WTC11 (cell line): ENCODE measurements at regions not wholly inside any gene's neighbourhood (a gene's known extent, or its start where the extent isn't known, plus 50 kb on each side); places are given as distances from the start of the nearest gene placed in this dataset.

Source experiments
- ATAC-seq: fragments of 200-7000 bp; cut with Tn5 transposase; 2 replicates; pipeline ENCODE4 v1.10.0; 2021; ENCODE audit warnings: mild to moderate bottlenecking, moderate library complexity
- CTCF ChIA-PET: fragments of 300-600 bp; sonication (Branson Sonifier 250); formaldehyde crosslinking; loops from one replicate; lab custom pipeline; 2021; ENCODE audit warnings: antibody characterized with exemption; lab: Charles Lee
- POLR2A ChIA-PET: fragments of 350-600 bp; sonication (Branson Sonifier 250); formaldehyde crosslinking; loops from one replicate; lab custom pipeline; 2021; ENCODE audit warnings: antibody characterized with exemption; lab: Charles Lee
- DNase-seq: peaks from one replicate; pipeline ENCODE4 v3.0.0; 2021; ENCODE audit warnings: low spot score
- H3K27ac Mint-ChIP-seq: 2 replicates; pipeline ENCODE4 v1.8.0; 2021; ENCODE audit warnings: mixed read lengths
- H3K27me3 Mint-ChIP-seq: 2 replicates; pipeline ENCODE4 v1.8.0; 2021; ENCODE audit warnings: low read depth, mild to moderate bottlenecking, moderate library complexity, mixed read lengths
- H3K36me3 Mint-ChIP-seq: 2 replicates; pipeline ENCODE4 v1.8.0; 2021; ENCODE audit warnings: mixed read lengths
- H3K4me1 Mint-ChIP-seq: 2 replicates; pipeline ENCODE4 v1.8.0; 2022; ENCODE audit warnings: mixed read lengths
- H3K4me3 Mint-ChIP-seq: 2 replicates; pipeline ENCODE4 v1.8.0; 2021; ENCODE audit warnings: mild to moderate bottlenecking, moderate library complexity, mixed read lengths
- H3K9me3 Mint-ChIP-seq: 2 replicates; pipeline ENCODE4 v1.8.0; 2021; ENCODE audit warnings: mixed read lengths
- ETV6 ChIP-seq: sonication (generic); formaldehyde crosslinking; IDR thresholded peaks from 2 replicates; pipeline ENCODE4 v1.8.1; 2022; ENCODE audit warnings: mild to moderate bottlenecking, missing genetic modification reagents
- HMGA2 ChIP-seq: fragments of 250-450 bp; sonication (Bioruptor Pico); IDR thresholded peaks from 2 replicates; pipeline ENCODE4 v1.4.0; 2021; ENCODE audit warnings: mild to moderate bottlenecking, moderate library complexity
- NR3C1 ChIP-seq: sonication (generic); formaldehyde crosslinking; conservative IDR thresholded peaks from 2 replicates; pipeline ENCODE4 v1.8.1; 2023; ENCODE audit warnings: low read depth, mild to moderate bottlenecking, missing genetic modification reagents
- SMAD4 ChIP-seq: sonication (generic); formaldehyde crosslinking; IDR thresholded peaks from 2 replicates; pipeline ENCODE4 v1.8.0; 2022; ENCODE audit warnings: mild to moderate bottlenecking, missing genetic modification reagents
- ZBTB21 ChIP-seq: sonication (generic); formaldehyde crosslinking; IDR thresholded peaks from 2 replicates; pipeline ENCODE4 v1.8.1; 2023; ENCODE audit warnings: mild to moderate bottlenecking, missing genetic modification reagents, borderline replicate concordance
- ZNF263 ChIP-seq: sonication (generic); formaldehyde crosslinking; IDR thresholded peaks from 2 replicates; pipeline ENCODE4 v1.8.1; 2022; ENCODE audit warnings: low read depth, mild to moderate bottlenecking, moderate library complexity, missing genetic modification reagents
- TF ChIP-seq, protein P1 (sequence below): sonication (generic); formaldehyde crosslinking; IDR thresholded peaks from 2 replicates; pipeline ENCODE4 v1.8.0; 2023; ENCODE audit warnings: missing genetic modification reagents, mild to moderate bottlenecking, borderline replicate concordance
- TF ChIP-seq, protein P2 (sequence below): sonication (generic); formaldehyde crosslinking; IDR thresholded peaks from 2 replicates; pipeline ENCODE4 v1.8.1; 2022; ENCODE audit warnings: low read depth, missing genetic modification reagents, borderline replicate concordance
- TF ChIP-seq, protein P3 (sequence below): sonication (generic); formaldehyde crosslinking; IDR thresholded peaks from 2 replicates; pipeline ENCODE4 v1.8.1; 2023; ENCODE audit warnings: mild to moderate bottlenecking, missing genetic modification reagents, moderate library complexity
- TF ChIP-seq, protein P4 (sequence below): sonication (generic); formaldehyde crosslinking; IDR thresholded peaks from 2 replicates; pipeline ENCODE4 v1.8.1; 2023; ENCODE audit warnings: mild to moderate bottlenecking, moderate library complexity, missing genetic modification reagents
- TF ChIP-seq, protein P5 (sequence below): fragments of 250-450 bp; sonication (Bioruptor Pico); IDR thresholded peaks from 2 replicates; pipeline ENCODE4 v1.8.0; 2021; ENCODE audit warnings: mild to moderate bottlenecking
- TF ChIP-seq, protein P6 (sequence below): fragments of 250-450 bp; sonication (Bioruptor Pico); IDR thresholded peaks from 2 replicates; pipeline ENCODE4 v1.9.0; 2021; ENCODE audit warnings: mild to moderate bottlenecking

DNA sequence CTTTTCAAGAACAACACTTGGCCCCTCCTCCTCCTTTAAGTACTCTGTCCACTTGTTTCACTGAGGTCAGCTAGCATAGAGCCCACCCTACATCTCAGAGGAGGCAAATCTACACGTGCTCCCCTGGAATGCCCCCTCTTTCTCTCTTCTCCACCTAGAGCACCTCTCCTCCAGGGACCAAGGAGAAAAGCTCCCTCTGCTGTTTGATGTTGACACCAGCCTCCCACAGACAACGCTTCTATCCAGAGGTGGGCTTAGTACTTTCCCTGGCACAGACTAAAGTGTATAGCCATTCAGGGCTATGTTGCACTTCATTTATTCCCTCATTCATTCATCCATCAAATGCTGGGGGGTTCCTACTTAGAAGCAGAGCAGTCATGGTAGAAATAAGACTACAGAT, 68.2 kb upstream of the TAF1L start:
- H3K27ac Mint-ChIP-seq, result no peak overlapping the region

More for the DNA sequence above, 68.2 kb upstream of the TAF1L start:
- TF ChIP-seq ZBTB21 (CRISPR knock-in tag) (no peak), ZNF263 (no peak), HMGA2 (CRISPR knock-in tag) (no peak), SMAD4 (CRISPR knock-in tag) (no peak), ETV6 (CRISPR knock-in tag) (no peak), NR3C1 (CRISPR knock-in tag) (no peak)
- TF ChIP-seq, protein P1, sequence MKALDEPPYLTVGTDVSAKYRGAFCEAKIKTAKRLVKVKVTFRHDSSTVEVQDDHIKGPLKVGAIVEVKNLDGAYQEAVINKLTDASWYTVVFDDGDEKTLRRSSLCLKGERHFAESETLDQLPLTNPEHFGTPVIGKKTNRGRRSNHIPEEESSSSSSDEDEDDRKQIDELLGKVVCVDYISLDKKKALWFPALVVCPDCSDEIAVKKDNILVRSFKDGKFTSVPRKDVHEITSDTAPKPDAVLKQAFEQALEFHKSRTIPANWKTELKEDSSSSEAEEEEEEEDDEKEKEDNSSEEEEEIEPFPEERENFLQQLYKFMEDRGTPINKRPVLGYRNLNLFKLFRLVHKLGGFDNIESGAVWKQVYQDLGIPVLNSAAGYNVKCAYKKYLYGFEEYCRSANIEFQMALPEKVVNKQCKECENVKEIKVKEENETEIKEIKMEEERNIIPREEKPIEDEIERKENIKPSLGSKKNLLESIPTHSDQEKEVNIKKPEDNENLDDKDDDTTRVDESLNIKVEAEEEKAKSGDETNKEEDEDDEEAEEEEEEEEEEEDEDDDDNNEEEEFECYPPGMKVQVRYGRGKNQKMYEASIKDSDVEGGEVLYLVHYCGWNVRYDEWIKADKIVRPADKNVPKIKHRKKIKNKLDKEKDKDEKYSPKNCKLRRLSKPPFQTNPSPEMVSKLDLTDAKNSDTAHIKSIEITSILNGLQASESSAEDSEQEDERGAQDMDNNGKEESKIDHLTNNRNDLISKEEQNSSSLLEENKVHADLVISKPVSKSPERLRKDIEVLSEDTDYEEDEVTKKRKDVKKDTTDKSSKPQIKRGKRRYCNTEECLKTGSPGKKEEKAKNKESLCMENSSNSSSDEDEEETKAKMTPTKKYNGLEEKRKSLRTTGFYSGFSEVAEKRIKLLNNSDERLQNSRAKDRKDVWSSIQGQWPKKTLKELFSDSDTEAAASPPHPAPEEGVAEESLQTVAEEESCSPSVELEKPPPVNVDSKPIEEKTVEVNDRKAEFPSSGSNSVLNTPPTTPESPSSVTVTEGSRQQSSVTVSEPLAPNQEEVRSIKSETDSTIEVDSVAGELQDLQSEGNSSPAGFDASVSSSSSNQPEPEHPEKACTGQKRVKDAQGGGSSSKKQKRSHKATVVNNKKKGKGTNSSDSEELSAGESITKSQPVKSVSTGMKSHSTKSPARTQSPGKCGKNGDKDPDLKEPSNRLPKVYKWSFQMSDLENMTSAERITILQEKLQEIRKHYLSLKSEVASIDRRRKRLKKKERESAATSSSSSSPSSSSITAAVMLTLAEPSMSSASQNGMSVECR (CRISPR knock-in tag), result no peak
- TF ChIP-seq, protein P2, sequence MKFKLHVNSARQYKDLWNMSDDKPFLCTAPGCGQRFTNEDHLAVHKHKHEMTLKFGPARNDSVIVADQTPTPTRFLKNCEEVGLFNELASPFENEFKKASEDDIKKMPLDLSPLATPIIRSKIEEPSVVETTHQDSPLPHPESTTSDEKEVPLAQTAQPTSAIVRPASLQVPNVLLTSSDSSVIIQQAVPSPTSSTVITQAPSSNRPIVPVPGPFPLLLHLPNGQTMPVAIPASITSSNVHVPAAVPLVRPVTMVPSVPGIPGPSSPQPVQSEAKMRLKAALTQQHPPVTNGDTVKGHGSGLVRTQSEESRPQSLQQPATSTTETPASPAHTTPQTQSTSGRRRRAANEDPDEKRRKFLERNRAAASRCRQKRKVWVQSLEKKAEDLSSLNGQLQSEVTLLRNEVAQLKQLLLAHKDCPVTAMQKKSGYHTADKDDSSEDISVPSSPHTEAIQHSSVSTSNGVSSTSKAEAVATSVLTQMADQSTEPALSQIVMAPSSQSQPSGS (CRISPR knock-in tag), result no peak
- TF ChIP-seq, protein P3, sequence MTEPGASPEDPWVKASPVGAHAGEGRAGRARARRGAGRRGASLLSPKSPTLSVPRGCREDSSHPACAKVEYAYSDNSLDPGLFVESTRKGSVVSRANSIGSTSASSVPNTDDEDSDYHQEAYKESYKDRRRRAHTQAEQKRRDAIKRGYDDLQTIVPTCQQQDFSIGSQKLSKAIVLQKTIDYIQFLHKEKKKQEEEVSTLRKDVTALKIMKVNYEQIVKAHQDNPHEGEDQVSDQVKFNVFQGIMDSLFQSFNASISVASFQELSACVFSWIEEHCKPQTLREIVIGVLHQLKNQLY, result no peak
- TF ChIP-seq, protein P4, sequence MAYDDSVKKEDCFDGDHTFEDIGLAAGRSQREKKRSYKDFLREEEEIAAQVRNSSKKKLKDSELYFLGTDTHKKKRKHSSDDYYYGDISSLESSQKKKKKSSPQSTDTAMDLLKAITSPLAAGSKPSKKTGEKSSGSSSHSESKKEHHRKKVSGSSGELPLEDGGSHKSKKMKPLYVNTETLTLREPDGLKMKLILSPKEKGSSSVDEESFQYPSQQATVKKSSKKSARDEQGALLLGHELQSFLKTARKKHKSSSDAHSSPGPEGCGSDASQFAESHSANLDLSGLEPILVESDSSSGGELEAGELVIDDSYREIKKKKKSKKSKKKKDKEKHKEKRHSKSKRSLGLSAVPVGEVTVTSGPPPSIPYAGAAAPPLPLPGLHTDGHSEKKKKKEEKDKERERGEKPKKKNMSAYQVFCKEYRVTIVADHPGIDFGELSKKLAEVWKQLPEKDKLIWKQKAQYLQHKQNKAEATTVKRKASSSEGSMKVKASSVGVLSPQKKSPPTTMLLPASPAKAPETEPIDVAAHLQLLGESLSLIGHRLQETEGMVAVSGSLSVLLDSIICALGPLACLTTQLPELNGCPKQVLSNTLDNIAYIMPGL (CRISPR knock-in tag), result no peak
- TF ChIP-seq, protein P5, sequence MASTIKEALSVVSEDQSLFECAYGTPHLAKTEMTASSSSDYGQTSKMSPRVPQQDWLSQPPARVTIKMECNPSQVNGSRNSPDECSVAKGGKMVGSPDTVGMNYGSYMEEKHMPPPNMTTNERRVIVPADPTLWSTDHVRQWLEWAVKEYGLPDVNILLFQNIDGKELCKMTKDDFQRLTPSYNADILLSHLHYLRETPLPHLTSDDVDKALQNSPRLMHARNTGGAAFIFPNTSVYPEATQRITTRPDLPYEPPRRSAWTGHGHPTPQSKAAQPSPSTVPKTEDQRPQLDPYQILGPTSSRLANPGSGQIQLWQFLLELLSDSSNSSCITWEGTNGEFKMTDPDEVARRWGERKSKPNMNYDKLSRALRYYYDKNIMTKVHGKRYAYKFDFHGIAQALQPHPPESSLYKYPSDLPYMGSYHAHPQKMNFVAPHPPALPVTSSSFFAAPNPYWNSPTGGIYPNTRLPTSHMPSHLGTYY (CRISPR knock-in tag), result no peak
- TF ChIP-seq, protein P6, sequence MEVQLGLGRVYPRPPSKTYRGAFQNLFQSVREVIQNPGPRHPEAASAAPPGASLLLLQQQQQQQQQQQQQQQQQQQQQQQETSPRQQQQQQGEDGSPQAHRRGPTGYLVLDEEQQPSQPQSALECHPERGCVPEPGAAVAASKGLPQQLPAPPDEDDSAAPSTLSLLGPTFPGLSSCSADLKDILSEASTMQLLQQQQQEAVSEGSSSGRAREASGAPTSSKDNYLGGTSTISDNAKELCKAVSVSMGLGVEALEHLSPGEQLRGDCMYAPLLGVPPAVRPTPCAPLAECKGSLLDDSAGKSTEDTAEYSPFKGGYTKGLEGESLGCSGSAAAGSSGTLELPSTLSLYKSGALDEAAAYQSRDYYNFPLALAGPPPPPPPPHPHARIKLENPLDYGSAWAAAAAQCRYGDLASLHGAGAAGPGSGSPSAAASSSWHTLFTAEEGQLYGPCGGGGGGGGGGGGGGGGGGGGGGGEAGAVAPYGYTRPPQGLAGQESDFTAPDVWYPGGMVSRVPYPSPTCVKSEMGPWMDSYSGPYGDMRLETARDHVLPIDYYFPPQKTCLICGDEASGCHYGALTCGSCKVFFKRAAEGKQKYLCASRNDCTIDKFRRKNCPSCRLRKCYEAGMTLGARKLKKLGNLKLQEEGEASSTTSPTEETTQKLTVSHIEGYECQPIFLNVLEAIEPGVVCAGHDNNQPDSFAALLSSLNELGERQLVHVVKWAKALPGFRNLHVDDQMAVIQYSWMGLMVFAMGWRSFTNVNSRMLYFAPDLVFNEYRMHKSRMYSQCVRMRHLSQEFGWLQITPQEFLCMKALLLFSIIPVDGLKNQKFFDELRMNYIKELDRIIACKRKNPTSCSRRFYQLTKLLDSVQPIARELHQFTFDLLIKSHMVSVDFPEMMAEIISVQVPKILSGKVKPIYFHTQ, result no peak
- Mint-ChIP-seq H3K4me1 (peaks cover 5% of the 10 kb centered on the region), H3K4me3 (no peak overlapping the region), H3K27me3 (peaks cover 19% of the 10 kb centered on the region), H3K9me3 (no peaks in the 10 kb centered on the region), H3K36me3 (no peaks in the 10 kb centered on the region)
- peak; percentile 19 for DNase-seq
- CTCF ChIA-PET, result interaction anchor here (1.0 to 2.7 kb wide), 7 partner anchors 21 to 325 kb away, joined by 3 to 17 read pairs (median 11); no protein-coding TSS in a partner anchor
- ATAC-seq, result peak; percentile 84
- POLR2A ChIA-PET, result no interaction called here
